K562 (cell line): ENCODE measurements at regions not wholly inside any gene's neighbourhood (a gene's known extent, or its start where the extent isn't known, plus 50 kb on each side); places are given as distances from the start of the nearest gene placed in this dataset.
"Not testable (repeated sequence)": the region's sequence is repeated elsewhere in the genome, so short reads cannot be mapped to it uniquely, and the experiment has no call there.

Experiments used
- ATAC-seq: fragments of 200-7000 bp; cut with Tn5 transposase; 3 replicates; pipeline ENCODE4 v1.9.1; 2020; ENCODE audit warnings: moderate library complexity
- BruUV-seq: library from RNA; stranded (reverse); fragments of 400-500 nt; replicated peaks from 2 replicates; lab custom pipeline; 2021; lab: Mats Ljungman, UMichigan
- CTCF ChIA-PET: fragments of 300-600 bp; formaldehyde crosslinking; extraction: SDS; loops from one replicate; lab custom pipeline; 2021; ENCODE audit warnings: low intra/inter-chr PET ratio; lab: Yijun Ruan, JAX
- POLR2A ChIA-PET: fragments of 300-600, 350-650 bp; sonication (Branson Sonifier 250); formaldehyde crosslinking; extraction: SDS; loops from one replicate; lab custom pipeline; 2021; ENCODE audit warnings: antibody characterized with exemption, inconsistent platforms; lab: Yijun Ruan, JAX
- DNase-seq, 4 experiments: peaks; one replicate each; pipeline versions ENCODE4 v3.0.0 to v3.0.0-alpha.2; 2011 to 2018; ENCODE audit warnings: low spot score in 3 of 4, mixed read lengths in 3 of 4; ENCODE audit errors: extremely low read depth in 1 of 4
- FAIRE-seq: peaks from 2 replicates; lab custom pipeline; 2011; peaks lifted over from hg19 to GRCh38; lab: Jason Lieb, UNC
- H2AFZ ChIP-seq: 2 replicates; pipeline ENCODE4 v1.6.0; 2011; ENCODE audit warnings: low read depth, low read length, control low read depth, inconsistent platforms
- H3K27ac ChIP-seq: fragments of 200-600 bp; 3 replicates; pipeline ENCODE4 v1.8.0; 2011; ENCODE audit warnings: low read depth, mild to moderate bottlenecking, control low read depth, inconsistent platforms, low read length, moderate library complexity, mixed read lengths; ENCODE audit errors: extremely low read depth
- H3K27me3 ChIP-seq, 2 experiments: fragments of 300-600 bp in 1 of 2; 2 replicates in 1 of 2; 3 replicates in 1 of 2; pipeline versions ENCODE4 v1.6.0 to v1.8.0; 2011; ENCODE audit warnings: inconsistent platforms in 2 of 2, low read length in 2 of 2, mild to moderate bottlenecking in 1 of 2, mixed read lengths in 1 of 2, moderate library complexity in 1 of 2; ENCODE audit not compliant: control insufficient read depth in 2 of 2, insufficient read depth in 2 of 2
- H3K36me3 ChIP-seq: fragments of 300-600 bp; 3 replicates; pipeline ENCODE4 v1.8.0; 2011; ENCODE audit warnings: mild to moderate bottlenecking, low read length, inconsistent platforms; ENCODE audit not compliant: control insufficient read depth, insufficient read depth
- H3K4me1 ChIP-seq, 2 experiments: fragments of 200-600 bp in 1 of 2; replicated peaks in 1 of 2; 2 replicates in 1 of 2; 3 replicates in 1 of 2; pipeline versions ENCODE4 v1.5.1 to v1.8.0; 2011; ENCODE audit warnings: inconsistent platforms in 2 of 2, low read length in 2 of 2, mild to moderate bottlenecking in 1 of 2, mixed read lengths in 1 of 2, moderate library complexity in 1 of 2; ENCODE audit not compliant: control insufficient read depth in 2 of 2, insufficient read depth in 2 of 2
- H3K4me2 ChIP-seq: 2 replicates; pipeline ENCODE4 v1.6.1; 2011; ENCODE audit warnings: low read length, control low read depth, inconsistent platforms, mixed read lengths; ENCODE audit not compliant: insufficient read depth
- H3K4me3 ChIP-seq: fragments of 200-600 bp; sonication (generic), shearing (Covaris generic); 2 replicates; pipeline ENCODE4 v1.5.1; 2016; ENCODE audit warnings: control low read depth, inconsistent platforms
- H3K79me2 ChIP-seq: fragments of 200-600 bp; 3 replicates; pipeline ENCODE4 v1.8.0; 2011; ENCODE audit warnings: low read length, inconsistent platforms; ENCODE audit not compliant: control insufficient read depth, insufficient read depth
- H3K9ac ChIP-seq, 2 experiments: 2 replicates each; pipeline versions ENCODE4 v1.6.0 to v1.6.1; 2011; ENCODE audit warnings: low read depth in 2 of 2, low read length in 2 of 2, control low read depth in 1 of 2, inconsistent platforms in 1 of 2, mild to moderate bottlenecking in 1 of 2, mixed read lengths in 1 of 2; ENCODE audit not compliant: insufficient read depth in 1 of 2
- H3K9me1 ChIP-seq: one replicate; pipeline ENCODE4 v1.6.0; 2011; ENCODE audit warnings: inconsistent platforms, mild to moderate bottlenecking, low read length, moderate library complexity; ENCODE audit not compliant: control insufficient read depth, insufficient read depth
- H3K9me3 ChIP-seq: replicated peaks from 2 replicates; pipeline ENCODE4 v1.5.1; 2011; ENCODE audit warnings: low read depth, low read length, inconsistent platforms; ENCODE audit not compliant: control insufficient read depth, insufficient read depth
- H4K20me1 ChIP-seq: replicated peaks from 2 replicates; pipeline ENCODE4 v1.6.1; 2011; ENCODE audit warnings: low read length, inconsistent platforms, mixed read lengths; ENCODE audit not compliant: control insufficient read depth, insufficient read depth
- HEY1 ChIP-seq: fragments of 250-450 bp; sonication (Bioruptor Pico); IDR thresholded peaks from 2 replicates; pipeline ENCODE4 v1.5.0; 2020; ENCODE audit warnings: mild to moderate bottlenecking, moderate library complexity, borderline replicate concordance
- KAT8 ChIP-seq: fragments of 450-650 bp; IDR thresholded peaks from 2 replicates; pipeline ENCODE4 v1.6.1; 2016; ENCODE audit warnings: low read depth, mild to moderate bottlenecking
- MTA3 ChIP-seq: fragments of 450-650 bp; formaldehyde crosslinking; IDR thresholded peaks from 2 replicates; pipeline ENCODE4 v1.6.1; 2017; ENCODE audit warnings: mild to moderate bottlenecking, borderline replicate concordance
- POLR2G ChIP-seq: fragments of 200-400 bp; formaldehyde crosslinking; IDR thresholded peaks from 2 replicates; pipeline ENCODE4 v1.6.1; 2017; ENCODE audit warnings: low read depth, mild to moderate bottlenecking, antibody characterized with exemption, low read length, moderate library complexity
- RUNX1 ChIP-seq: sonication (generic); IDR thresholded peaks from 2 replicates; pipeline ENCODE4 v1.6.1; 2016; ENCODE audit warnings: antibody characterized with exemption, low read depth
- WGBS: fragments of 100-300 bp; shearing (Covaris generic); methylation state at CpG from one replicate; pipeline ENCODE4 v1.1.6; 2016; ENCODE audit warnings: low coverage, mixed read lengths; ENCODE audit not compliant: insufficient coverage; ENCODE audit errors: missing lambda C conversion rate; 5-methylcytosine and 5-hydroxymethylcytosine counted together
- in situ Hi-C: fragments of 300-500 bp; cut with MboI; formaldehyde crosslinking; loops from 4 replicates; pipeline ENCODE4 v1.15.0; 2018; ENCODE audit warnings: inconsistent platforms, mixed read lengths
- intact Hi-C: fragments of 100-400 bp; cut with micrococcal nuclease; formaldehyde crosslinking; loops from 2 replicates; pipeline ENCODE4 v1.14.2; 2022
- TF ChIP-seq, protein P1 (sequence below), 2 experiments: fragments of 450-650 bp in 1 of 2; sonication (generic) in 1 of 2; formaldehyde crosslinking in 1 of 2; IDR thresholded peaks; 2 replicates each; pipeline versions ENCODE4 v1.7.1 to v1.9.0; 2016 to 2022; ENCODE audit warnings: inconsistent platforms in 1 of 2, mild to moderate bottlenecking in 1 of 2, missing genetic modification reagents in 1 of 2

DNA sequence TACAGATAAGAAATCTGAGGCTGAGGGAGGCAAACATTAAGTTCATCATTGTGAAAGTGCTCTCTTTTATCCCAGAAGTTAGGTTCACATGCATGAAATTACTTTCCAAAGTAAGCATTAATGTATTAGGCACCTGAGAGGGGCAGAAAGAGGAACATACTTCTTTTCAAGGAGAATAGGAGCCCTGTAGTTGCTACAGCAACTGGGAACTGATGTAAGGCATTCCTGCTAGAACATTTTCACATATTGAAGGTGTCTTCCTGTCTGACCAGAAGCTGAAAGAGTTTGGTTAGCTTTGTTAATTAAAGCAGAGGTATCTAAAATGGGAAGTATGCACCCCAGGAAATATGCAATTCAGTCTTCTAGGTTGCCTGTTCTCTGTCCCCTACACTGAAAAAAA is 65.5 kb upstream of the ZBTB20 start (continued):
- TF ChIP-seq, protein P1, sequence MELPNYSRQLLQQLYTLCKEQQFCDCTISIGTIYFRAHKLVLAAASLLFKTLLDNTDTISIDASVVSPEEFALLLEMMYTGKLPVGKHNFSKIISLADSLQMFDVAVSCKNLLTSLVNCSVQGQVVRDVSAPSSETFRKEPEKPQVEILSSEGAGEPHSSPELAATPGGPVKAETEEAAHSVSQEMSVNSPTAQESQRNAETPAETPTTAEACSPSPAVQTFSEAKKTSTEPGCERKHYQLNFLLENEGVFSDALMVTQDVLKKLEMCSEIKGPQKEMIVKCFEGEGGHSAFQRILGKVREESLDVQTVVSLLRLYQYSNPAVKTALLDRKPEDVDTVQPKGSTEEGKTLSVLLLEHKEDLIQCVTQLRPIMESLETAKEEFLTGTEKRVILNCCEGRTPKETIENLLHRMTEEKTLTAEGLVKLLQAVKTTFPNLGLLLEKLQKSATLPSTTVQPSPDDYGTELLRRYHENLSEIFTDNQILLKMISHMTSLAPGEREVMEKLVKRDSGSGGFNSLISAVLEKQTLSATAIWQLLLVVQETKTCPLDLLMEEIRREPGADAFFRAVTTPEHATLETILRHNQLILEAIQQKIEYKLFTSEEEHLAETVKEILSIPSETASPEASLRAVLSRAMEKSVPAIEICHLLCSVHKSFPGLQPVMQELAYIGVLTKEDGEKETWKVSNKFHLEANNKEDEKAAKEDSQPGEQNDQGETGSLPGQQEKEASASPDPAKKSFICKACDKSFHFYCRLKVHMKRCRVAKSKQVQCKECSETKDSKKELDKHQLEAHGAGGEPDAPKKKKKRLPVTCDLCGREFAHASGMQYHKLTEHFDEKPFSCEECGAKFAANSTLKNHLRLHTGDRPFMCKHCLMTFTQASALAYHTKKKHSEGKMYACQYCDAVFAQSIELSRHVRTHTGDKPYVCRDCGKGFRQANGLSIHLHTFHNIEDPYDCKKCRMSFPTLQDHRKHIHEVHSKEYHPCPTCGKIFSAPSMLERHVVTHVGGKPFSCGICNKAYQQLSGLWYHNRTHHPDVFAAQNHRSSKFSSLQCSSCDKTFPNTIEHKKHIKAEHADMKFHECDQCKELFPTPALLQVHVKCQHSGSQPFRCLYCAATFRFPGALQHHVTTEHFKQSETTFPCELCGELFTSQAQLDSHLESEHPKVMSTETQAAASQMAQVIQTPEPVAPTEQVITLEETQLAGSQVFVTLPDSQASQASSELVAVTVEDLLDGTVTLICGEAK (IDR thresholded peaks at IDR 0.05), result no peak
- TF ChIP-seq, protein P1 (CRISPR knock-in tag; IDR thresholded peaks at IDR 0.05), result no peak
- TF ChIP-seq HEY1 (CRISPR knock-in tag), result no peak
- no peak for TF ChIP-seq KAT8
- TF ChIP-seq POLR2G, result no peak
- TF ChIP-seq MTA3, result no peak
- no peak for TF ChIP-seq RUNX1

DNA sequence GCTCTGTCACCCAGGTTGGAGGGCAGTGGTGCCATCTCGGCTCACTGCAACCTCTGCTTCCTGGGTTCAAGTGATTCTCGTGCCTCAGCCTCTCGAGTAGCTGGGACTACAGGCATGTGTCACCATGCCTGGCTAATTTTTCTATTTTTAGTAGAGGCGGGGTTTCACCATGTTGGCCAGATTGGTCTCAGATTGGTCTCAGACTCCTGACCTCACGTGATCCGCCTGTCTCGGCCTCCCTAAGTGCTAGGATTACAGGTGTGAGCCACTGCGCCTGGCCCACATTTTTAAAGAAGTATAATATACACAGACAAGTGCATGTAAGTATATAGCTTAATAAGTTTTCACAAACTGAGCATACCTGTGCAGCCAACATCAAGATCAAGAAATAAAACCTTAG is 66.0 kb upstream of the ZBTB20 start:
- POLR2A ChIA-PET, FAIRE-seq, H3K9me1 ChIP-seq, H2AFZ ChIP-seq, H3K79me2 ChIP-seq, BruUV-seq, intact Hi-C loops, ATAC-seq, H3K9me3 ChIP-seq, H3K4me3 ChIP-seq, CTCF ChIA-PET, H3K27me3 ChIP-seq, H3K4me2 ChIP-seq, H3K4me1 ChIP-seq, H3K27ac ChIP-seq, H3K36me3 ChIP-seq, H4K20me1 ChIP-seq, DNase-seq, H3K9ac ChIP-seq: not testable (repeated sequence)
- 5% methylated on average over 8 of the region's 8 CpGs for WGBS
- in situ Hi-C loops, result loop anchor here (25.0 kb wide), 1 partner anchor 474 kb away; no protein-coding TSS in a partner anchor
